NT2/D1 (cell line): ENCODE measurements at regions not wholly inside any gene's neighbourhood (a gene's known extent, or its start where the extent isn't known, plus 50 kb on each side); places are given as distances from the start of the nearest gene placed in this dataset.

ENCODE experiments used
- DNase-seq: peaks from one replicate; pipeline ENCODE4 v3.0.0-alpha.2; 2011; ENCODE audit warnings: low read depth, low spot score
- H3K27me3 ChIP-seq: 2 replicates; pipeline ENCODE4 v1.6.0; 2011; ENCODE audit warnings: mild to moderate bottlenecking; ENCODE audit not compliant: insufficient read length, insufficient read depth
- H3K36me3 ChIP-seq: 2 replicates; pipeline ENCODE4 v1.6.1; 2011; ENCODE audit warnings: mild to moderate bottlenecking, low read length, mixed read lengths; ENCODE audit not compliant: insufficient read depth, insufficient read length
- H3K4me1 ChIP-seq: 2 replicates; pipeline ENCODE4 v1.5.1; 2011; ENCODE audit not compliant: insufficient read depth, insufficient read length
- H3K4me3 ChIP-seq: 2 replicates; pipeline ENCODE4 v1.5.1; 2011; ENCODE audit warnings: low read depth; ENCODE audit not compliant: insufficient read length
- H3K9ac ChIP-seq: 2 replicates; pipeline ENCODE4 v1.6.0; 2011; ENCODE audit warnings: low read depth; ENCODE audit not compliant: insufficient read length
- H3K9me3 ChIP-seq: 2 replicates; pipeline ENCODE4 v1.5.1; 2011; ENCODE audit warnings: mild to moderate bottlenecking, low read length; ENCODE audit not compliant: insufficient read depth
- SUZ12 ChIP-seq: IDR thresholded peaks from 2 replicates; pipeline ENCODE4 v1.6.1; 2011; ENCODE audit not compliant: insufficient read length, insufficient read depth; ENCODE audit errors: extremely low read depth
- YY1 ChIP-seq: IDR thresholded peaks from 2 replicates; pipeline ENCODE4 v1.6.1; 2011; ENCODE audit not compliant: insufficient read length, insufficient read depth
- ZNF274 ChIP-seq: IDR thresholded peaks from 2 replicates; pipeline ENCODE4 v1.6.1; 2011; ENCODE audit warnings: mild to moderate bottlenecking, low read depth, low read length

GRCh38 chr1:149846593-149847466 is 52.5 kb upstream of the BOLA1 start:
- DNase-seq = no peak
- TF ChIP-seq YY1 (no peak), SUZ12 (no peak), ZNF274 (no peak)
- Histone ChIP-seq H3K27me3 (no peaks in the 10 kb centered on the region), H3K4me1 (peaks cover 3% of the 10 kb centered on the region), H3K9ac (peak overlapping the region; percentile 43), H3K36me3 (peaks cover 25% of the 10 kb centered on the region), H3K4me3 (peak overlapping the region; percentile 13), H3K9me3 (no peaks in the 10 kb centered on the region)

- Histone ChIP-seq H3K27me3 (no peaks in the 10 kb centered on the region), H3K36me3 (peaks cover 25% of the 10 kb centered on the region), H3K9me3 (no peaks in the 10 kb centered on the region), H3K4me1 (peaks cover 3% of the 10 kb centered on the region), H3K4me3 (peak overlapping the region; percentile 91), H3K9ac (peak overlapping the region; percentile 97)
- DNase-seq = no peak
- TF ChIP-seq YY1 (no peak), SUZ12 (no peak)
Measured at GRCh38 chr1:149848340-149849110, 50.8 kb upstream of the BOLA1 start.

GRCh38 chr1:149849111-149849946 is 50.0 kb upstream of the BOLA1 start:
- Histone ChIP-seq H3K9ac (peak overlapping the region; percentile 97), H3K27me3 (no peaks in the 10 kb centered on the region), H3K36me3 (peaks cover 25% of the 10 kb centered on the region), H3K4me1 (peaks cover 3% of the 10 kb centered on the region), H3K4me3 (peak overlapping the region; percentile 91), H3K9me3 (no peaks in the 10 kb centered on the region)
- DNase-seq = no peak
- TF ChIP-seq ZNF274 (no peak), SUZ12 (no peak), YY1 (no peak)
